ENCODE measurements at regions not wholly inside any gene's neighbourhood (a gene's known extent, or its start where the extent isn't known, plus 50 kb on each side); places are given as distances from the start of the nearest gene placed in this dataset.
A peak's percentile ranks its signal among the peaks of the same experiment; 100 is the strongest.

- DNase-seq: peak; percentile 84
Observed at GRCh38 chrX:40175511-40176350, 78.0 kb upstream of the BCOR start.

GRCh38 chrX:40174854-40175510 is 77.2 kb upstream of the BCOR start:
- DNase-seq: peak; percentile 62

- DNase-seq: peak; percentile 81
Observed at GRCh38 chrX:40174001-40174853, 76.5 kb upstream of the BCOR start.

- DNase-seq: no peak
Observed at GRCh38 chrX:40173143-40174000, 75.6 kb upstream of the BCOR start.

GRCh38 chrX:40172401-40173142 is 74.8 kb upstream of the BCOR start:
- no peak for DNase-seq

GRCh38 chrX:40171513-40172400 is 74.0 kb upstream of the BCOR start:
- no peak for DNase-seq

- peak; percentile 58 for DNase-seq
Observed at GRCh38 chrX:40170830-40171512, 73.2 kb upstream of the BCOR start.

GRCh38 chrX:40169193-40170101 is 71.7 kb upstream of the BCOR start:
- DNase-seq: peak; percentile 89

- no peak for DNase-seq
Observed at GRCh38 chrX:40168480-40169011, 70.8 kb upstream of the BCOR start.

GRCh38 chrX:40167850-40168479 is 70.2 kb upstream of the BCOR start:
- DNase-seq: no peak

GRCh38 chrX:40167233-40167849 is 69.6 kb upstream of the BCOR start:
- no peak for DNase-seq

GRCh38 chrX:40166582-40166981 is 68.8 kb upstream of the BCOR start:
- DNase-seq: no peak

- no peak for DNase-seq
Observed at GRCh38 chrX:40165861-40166260, 68.1 kb upstream of the BCOR start.

- no peak for DNase-seq
Observed at GRCh38 chrX:40165206-40165605, 67.4 kb upstream of the BCOR start.

GRCh38 chrX:40164751-40165150 is 67.0 kb upstream of the BCOR start:
- no peak for DNase-seq

GRCh38 chrX:40158036-40158706 is 60.4 kb upstream of the BCOR start:
- no peak for DNase-seq
